Cardiac septum (tissue), 1 donor: ENCODE measurements at regions not wholly inside any gene's neighbourhood (a gene's known extent, or its start where the extent isn't known, plus 50 kb on each side); places are given as distances from the start of the nearest gene placed in this dataset.

ENCODE experiments used
- DNase-seq: peaks from one replicate; pipeline ENCODE4 v3.0.0-alpha.2; 2020; ENCODE audit warnings: low spot score
- intact Hi-C: fragments of 100-400 bp; cut with DNase I; formaldehyde crosslinking; loops from one replicate; pipeline ENCODE4 v1.14.0; 2022
- donor health status: DM: no; HTN: no; CAD: no.

GRCh38 chr6:43992126-43992663, 135.1 kb downstream of the MRPL14 start:
- no peak for DNase-seq
- intact Hi-C loops: loop anchor here (5.0 kb wide), 4 partner anchors 55 to 220 kb away; partner anchors contain the start of gene VEGFA

- DNase-seq: no peak
- intact Hi-C loops: loop anchor here (1.0 to 5.0 kb wide), 5 partner anchors 37 to 219 kb away; partner anchors contain the start of gene VEGFA
These were observed 136.3 kb downstream of the MRPL14 start for GRCh38 chr6:43990627-43991619.

DNA sequence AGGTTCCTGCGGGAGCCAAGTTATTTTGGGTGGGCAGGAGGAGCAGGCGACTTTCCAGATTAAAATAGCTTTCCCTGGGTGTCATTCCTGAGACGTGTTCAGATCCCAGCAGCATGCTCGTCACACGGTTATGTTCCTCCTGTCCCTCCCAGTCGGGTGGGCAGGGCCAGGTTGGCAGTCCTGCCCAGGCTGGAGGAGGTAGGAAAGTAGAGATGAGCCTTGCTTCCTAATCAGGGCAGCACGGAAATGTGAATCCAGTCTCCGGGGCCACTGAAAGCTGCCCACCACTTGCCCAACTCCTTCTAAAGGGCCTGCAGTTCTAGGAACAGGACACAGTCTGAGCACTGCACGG, 137.0 kb downstream of the MRPL14 start:
- intact Hi-C loops: loop anchor here (1.0 to 5.0 kb wide), 5 partner anchors 36 to 218 kb away; partner anchors contain the start of gene VEGFA
- DNase-seq: no peak

DNA sequence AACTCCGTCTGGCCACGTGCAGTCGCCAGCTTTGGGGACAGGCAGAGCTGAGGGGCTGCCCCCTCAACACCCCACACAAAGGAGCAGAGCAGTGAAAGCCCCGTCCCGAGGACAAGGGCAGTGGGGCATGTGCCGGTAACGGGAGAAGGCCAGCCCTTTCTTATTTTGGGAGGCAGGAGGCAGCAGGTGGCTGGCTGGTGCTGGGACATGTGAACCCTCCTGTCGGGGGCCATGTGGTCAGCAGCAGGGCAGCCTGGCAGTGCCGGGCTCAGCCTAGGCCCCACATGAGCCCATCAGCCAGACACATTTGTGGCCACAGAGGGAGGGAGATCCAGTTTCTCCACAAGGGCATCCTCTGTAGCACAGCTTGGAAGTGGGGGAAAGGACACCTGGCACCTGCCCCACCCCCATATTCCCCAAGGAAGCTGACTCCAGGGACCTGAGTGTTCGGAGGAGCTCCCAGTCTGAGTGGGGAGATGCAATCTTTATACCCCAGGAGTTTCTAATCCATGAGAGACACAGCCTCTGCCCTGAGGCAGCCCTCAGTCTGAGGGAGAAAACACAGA, 137.6 kb downstream of the MRPL14 start:
- DNase-seq: no peak
- intact Hi-C loops: loop anchor here (1.0 to 5.0 kb wide), 5 partner anchors 35 to 217 kb away; partner anchors contain the start of gene VEGFA

GRCh38 chr6:43988801-43989200, 138.5 kb downstream of the MRPL14 start:
- DNase-seq: no peak
- intact Hi-C loops: no loop called here

- intact Hi-C loops: no loop called here
These were observed 139.3 kb downstream of the MRPL14 start for GRCh38 chr6:43987838-43988439.

DNA sequence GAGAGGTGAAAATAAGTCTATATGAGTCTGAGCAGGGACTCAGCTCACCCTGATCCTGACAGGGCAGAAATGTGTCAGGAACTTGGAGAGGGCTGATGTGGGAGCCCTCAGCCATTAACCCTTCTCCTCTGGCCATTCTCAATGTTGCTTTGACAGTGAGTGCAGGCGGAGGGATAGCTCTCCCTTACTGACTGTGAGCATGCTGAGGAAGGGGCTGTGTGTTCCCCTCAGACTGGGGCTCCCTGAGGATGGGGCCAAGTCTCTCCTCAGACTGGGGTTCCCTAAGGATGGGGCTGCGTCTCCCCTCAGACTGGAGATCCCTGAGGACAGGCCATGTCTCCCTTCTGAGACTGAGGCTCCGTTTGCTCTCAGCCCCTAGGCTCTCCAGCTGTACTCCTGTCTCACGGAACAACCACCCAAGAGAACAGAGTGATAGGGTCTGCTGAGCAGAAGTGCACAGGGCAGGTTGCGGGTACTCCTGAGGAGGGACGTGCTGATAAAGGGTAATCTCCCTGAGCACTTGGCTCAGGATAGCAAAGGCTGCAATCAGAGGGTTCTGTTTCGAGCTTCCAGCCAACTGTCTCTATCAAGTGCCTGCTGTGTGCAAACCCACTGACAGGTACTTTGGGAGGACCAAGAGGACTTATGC, 141.0 kb downstream of the MRPL14 start:
- intact Hi-C loops: no loop called here
- no peak for DNase-seq

More at GRCh38 chr6:43987838-43988439, 139.3 kb downstream of the MRPL14 start:
- DNase-seq: no peak

GRCh38 chr6:43985329-43985728, 141.9 kb downstream of the MRPL14 start:
- no peak for DNase-seq
- intact Hi-C loops: no loop called here

- intact Hi-C loops: no loop called here
- peak; percentile 70 for DNase-seq
These were observed 142.6 kb downstream of the MRPL14 start for GRCh38 chr6:43984442-43985321.

- intact Hi-C loops: no loop called here
- peak; percentile 29 for DNase-seq
These were observed 143.6 kb downstream of the MRPL14 start for GRCh38 chr6:43983632-43984031.

DNA sequence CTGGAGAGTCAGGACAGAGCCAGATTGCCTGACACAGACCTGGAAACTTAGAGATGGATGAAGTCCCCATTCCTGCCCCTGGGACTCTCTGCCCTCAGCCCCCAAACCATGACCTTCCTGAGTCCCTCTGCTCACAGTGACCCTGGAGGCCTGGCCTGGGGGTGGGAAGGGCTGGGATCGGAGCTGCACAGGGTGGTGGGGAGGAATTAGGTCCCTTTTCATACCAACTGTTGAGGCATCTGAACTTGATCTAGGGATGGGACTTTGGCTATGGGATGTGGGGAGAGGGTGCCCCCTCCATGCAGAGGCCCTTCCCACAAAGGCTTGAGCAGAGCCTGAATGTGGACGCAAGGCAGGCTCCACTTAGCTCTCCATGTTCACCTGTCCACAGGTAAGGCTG, 144.1 kb downstream of the MRPL14 start:
- intact Hi-C loops: no loop called here
- DNase-seq: peak; percentile 68

- DNase-seq: peak; percentile 15
- intact Hi-C loops: no loop called here
These were observed 145.1 kb downstream of the MRPL14 start for GRCh38 chr6:43982084-43982625.

- DNase-seq: peak; percentile 65
- intact Hi-C loops: no loop called here
These were observed 145.8 kb downstream of the MRPL14 start for GRCh38 chr6:43981363-43981990.

- DNase-seq: peak; percentile 61
- intact Hi-C loops: no loop called here
These were observed 147.1 kb downstream of the MRPL14 start for GRCh38 chr6:43980004-43980795.

GRCh38 chr6:43979525-43979924, 147.7 kb downstream of the MRPL14 start:
- intact Hi-C loops: no loop called here
- peak; percentile 14 for DNase-seq

DNA sequence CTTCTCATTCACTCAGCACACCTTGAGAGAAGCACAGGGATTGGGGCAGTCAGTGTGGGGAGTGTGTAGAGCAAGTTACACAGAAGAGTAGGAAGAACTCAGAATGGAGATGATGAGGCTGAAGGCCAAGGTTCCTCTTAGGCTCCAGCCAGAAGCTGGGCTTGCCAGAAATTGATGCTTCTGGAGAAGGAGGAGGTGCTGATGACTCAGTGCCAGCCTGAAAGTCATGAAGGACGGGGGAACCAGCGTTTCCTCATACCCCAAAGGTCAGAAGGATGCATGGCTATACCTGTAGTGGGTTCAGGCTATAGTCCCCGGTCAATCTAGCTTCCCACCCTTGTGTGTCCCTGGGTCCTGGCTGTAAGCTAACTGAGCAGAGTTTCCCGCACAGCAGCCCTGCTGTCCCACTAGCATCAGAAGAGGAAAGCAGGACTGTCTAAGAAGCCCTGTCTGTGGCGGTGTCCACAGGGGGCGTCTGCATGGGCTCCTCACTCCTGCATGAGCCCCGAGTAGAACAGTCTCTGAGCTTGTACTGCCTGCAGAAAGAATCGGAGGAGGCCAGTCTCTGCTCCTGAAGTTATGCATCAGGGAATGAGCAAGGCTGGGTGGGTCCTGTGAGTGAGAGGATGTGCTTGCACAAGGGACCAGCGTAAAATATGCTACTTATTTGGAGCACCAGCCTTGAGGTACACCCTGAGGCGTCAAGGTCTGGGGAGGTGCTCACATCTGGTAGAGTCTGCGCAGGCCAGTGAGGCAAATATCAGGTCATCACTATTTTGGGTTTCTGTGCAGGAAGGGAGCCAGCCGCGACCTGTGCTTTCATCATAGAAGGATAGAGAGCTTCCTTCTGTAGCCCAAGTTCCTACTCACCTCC, 148.5 kb downstream of the MRPL14 start:
- intact Hi-C loops: no loop called here
- peak; percentile 70 for DNase-seq
